ENCODE measurements at regions not wholly inside any gene's neighbourhood (a gene's known extent, or its start where the extent isn't known, plus 50 kb on each side); places are given as distances from the start of the nearest gene placed in this dataset.

DNA sequence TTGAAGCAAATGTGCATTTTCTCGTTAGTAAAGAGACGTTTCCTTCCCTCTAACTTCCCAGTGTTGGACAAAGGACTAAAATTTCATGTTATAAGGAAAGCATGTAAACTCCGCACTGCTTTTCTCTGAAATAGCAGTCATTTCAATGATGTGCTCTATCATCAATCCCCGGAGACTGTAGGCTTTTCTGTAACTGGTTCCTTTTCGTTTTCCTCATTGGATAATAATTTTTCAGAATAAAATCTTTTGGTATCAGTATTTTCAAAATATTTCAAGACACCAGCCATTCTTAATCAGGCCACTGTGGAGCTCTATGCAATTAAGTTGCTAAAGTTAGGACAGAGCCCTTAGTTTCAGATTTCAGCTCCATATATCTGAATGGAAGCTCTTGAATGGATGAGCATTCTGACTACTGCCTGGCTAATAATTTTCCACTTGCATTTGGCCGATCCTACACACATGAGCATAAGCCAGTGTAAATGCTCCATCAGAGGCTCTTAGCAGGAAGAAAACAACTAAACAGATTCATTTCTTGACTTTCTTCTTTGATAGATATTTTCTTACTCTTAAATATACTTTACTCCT lies 157.7 kb downstream of the CHIC2 start:
- Histone ChIP-seq H3K9ac (ENCODE audit: insufficient read depth, low read length) (no peak overlapping the region), H3K36me3 (ENCODE audit: control insufficient read depth, insufficient read depth, low read length) (no peaks in the 10 kb centered on the region), H3K79me2 (ENCODE audit: control insufficient read depth, insufficient read depth, low read length) (no peaks in the 10 kb centered on the region), H3K27me3 (ENCODE audit: control insufficient read depth, insufficient read depth, low read length) (no peaks in the 10 kb centered on the region), H3K4me3 (replicated peaks in 1 of 4; ENCODE audit: control extremely low read depth in 1 of 4, insufficient read depth in 1 of 4, low read depth in 3 of 4, low read length in 4 of 4) (peak overlapping the region; percentile 28 to 65 (median 42)), H4K20me1 (ENCODE audit: control insufficient read depth, extremely low read depth, insufficient read depth, low read length) (no peaks in the 10 kb centered on the region), H2AFZ (ENCODE audit: low read length) (no peak overlapping the region), H3K9me3 (ENCODE audit: control insufficient read depth, insufficient read depth, low read depth, low read length) (no peaks in the 10 kb centered on the region), H3K27ac (ENCODE audit: insufficient read depth, low read length) (peak overlapping the region; percentile 38), H3K4me1 (ENCODE audit: control insufficient read depth, extremely low read depth, insufficient read depth, low read length) (peaks cover 16% of the 10 kb centered on the region), H3K4me2 (ENCODE audit: extremely low read depth, insufficient read depth, low read length) (peak overlapping the region; percentile 99)
- TF ChIP-seq, protein P1, sequence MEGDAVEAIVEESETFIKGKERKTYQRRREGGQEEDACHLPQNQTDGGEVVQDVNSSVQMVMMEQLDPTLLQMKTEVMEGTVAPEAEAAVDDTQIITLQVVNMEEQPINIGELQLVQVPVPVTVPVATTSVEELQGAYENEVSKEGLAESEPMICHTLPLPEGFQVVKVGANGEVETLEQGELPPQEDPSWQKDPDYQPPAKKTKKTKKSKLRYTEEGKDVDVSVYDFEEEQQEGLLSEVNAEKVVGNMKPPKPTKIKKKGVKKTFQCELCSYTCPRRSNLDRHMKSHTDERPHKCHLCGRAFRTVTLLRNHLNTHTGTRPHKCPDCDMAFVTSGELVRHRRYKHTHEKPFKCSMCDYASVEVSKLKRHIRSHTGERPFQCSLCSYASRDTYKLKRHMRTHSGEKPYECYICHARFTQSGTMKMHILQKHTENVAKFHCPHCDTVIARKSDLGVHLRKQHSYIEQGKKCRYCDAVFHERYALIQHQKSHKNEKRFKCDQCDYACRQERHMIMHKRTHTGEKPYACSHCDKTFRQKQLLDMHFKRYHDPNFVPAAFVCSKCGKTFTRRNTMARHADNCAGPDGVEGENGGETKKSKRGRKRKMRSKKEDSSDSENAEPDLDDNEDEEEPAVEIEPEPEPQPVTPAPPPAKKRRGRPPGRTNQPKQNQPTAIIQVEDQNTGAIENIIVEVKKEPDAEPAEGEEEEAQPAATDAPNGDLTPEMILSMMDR (conservative IDR thresholded peaks at IDR 0.05 in 1 of 2, IDR thresholded peaks at IDR 0.05 in 1 of 2; ENCODE audit: low read depth in 1 of 2, low read length in 2 of 2), result no peak
- no peak for TF ChIP-seq EZH2 (IDR thresholded peaks at IDR 0.05; ENCODE audit: low read length, missing control alignments)
- peak in 1 of 2 donors; percentile 41 for DNase-seq (ENCODE audit: low read depth in 2 of 2)

DNA sequence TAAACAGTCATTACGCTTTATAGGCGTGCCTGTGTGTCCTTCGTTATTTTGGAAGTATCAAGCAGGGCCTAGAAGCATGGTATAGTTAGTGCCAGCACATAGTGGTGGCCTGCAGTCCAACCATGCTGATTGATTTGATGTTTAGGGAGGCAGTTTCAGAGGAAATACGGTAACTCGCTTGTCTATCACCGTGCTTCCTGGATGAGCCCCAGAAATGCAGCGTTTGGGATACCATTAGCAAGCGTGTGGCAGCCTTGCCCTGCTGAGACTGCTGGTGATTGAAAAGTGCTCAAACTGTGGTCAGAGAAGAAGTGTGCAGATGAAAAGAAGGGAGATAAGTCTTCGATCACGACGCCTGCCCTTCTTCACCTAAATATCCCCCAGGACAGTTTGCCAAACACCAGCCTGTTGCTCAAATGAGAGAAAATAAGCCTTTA lies 158.4 kb downstream of the CHIC2 start:
- Histone ChIP-seq H3K79me2 (ENCODE audit: control insufficient read depth, insufficient read depth, low read length) (no peaks in the 10 kb centered on the region), H3K27ac (ENCODE audit: insufficient read depth, low read length) (peak overlapping the region; percentile 38), H3K27me3 (ENCODE audit: control insufficient read depth, insufficient read depth, low read length) (no peaks in the 10 kb centered on the region), H3K4me2 (ENCODE audit: extremely low read depth, insufficient read depth, low read length) (peak overlapping the region; percentile 99), H2AFZ (ENCODE audit: low read length) (peak overlapping the region; percentile 35), H3K9ac (ENCODE audit: insufficient read depth, low read length) (no peak overlapping the region), H3K4me1 (ENCODE audit: control insufficient read depth, extremely low read depth, insufficient read depth, low read length) (peaks cover 16% of the 10 kb centered on the region), H3K36me3 (ENCODE audit: control insufficient read depth, insufficient read depth, low read length) (no peaks in the 10 kb centered on the region), H3K9me3 (ENCODE audit: control insufficient read depth, insufficient read depth, low read depth, low read length) (no peaks in the 10 kb centered on the region), H3K4me3 (replicated peaks in 1 of 4; ENCODE audit: control extremely low read depth in 1 of 4, insufficient read depth in 1 of 4, low read depth in 3 of 4, low read length in 4 of 4) (peak overlapping the region; percentile 28 to 65 (median 42)), H4K20me1 (ENCODE audit: control insufficient read depth, extremely low read depth, insufficient read depth, low read length) (no peaks in the 10 kb centered on the region)
- TF ChIP-seq, protein P1 (conservative IDR thresholded peaks at IDR 0.05 in 1 of 2, IDR thresholded peaks at IDR 0.05 in 1 of 2; ENCODE audit: low read depth in 1 of 2, low read length in 2 of 2), result no peak
- TF ChIP-seq EZH2 (IDR thresholded peaks at IDR 0.05; ENCODE audit: low read length, missing control alignments), result no peak
- peak; percentile 76 to 84 for DNase-seq (ENCODE audit: low read depth in 2 of 2)

DNA sequence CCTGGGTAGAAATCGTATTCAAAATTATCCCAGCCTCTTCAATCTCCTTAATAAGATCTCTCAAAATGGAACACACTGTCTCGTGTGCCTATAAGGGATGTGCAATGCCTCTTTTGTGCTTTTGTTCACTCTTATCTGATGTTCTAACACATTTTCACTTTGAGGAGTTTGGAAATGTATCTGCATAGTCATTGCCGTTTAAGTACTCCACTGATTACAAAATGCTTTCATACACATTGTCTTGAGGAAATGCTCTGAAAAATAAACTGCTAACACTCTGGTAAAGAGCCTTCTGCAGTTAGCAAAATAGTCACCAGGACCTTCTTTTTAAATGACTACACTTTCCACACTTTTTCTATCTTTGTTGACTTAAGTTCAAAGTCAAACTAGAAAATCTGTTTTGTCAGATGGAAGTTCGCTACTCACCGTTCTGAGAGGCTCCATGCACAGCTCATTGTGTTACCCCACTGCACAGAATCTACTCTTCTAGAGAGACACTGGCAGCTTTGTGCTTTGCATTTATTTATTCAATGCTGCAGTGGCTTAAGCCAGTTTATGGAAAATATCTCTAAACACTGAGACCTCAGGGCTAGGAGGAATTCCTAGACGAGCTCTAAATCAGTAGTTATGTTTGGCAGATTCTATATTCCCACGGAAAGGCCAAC lies 159.0 kb downstream of the CHIC2 start:
- no peak for TF ChIP-seq EZH2 (IDR thresholded peaks at IDR 0.05; ENCODE audit: low read length, missing control alignments)
- TF ChIP-seq, protein P1 (conservative IDR thresholded peaks at IDR 0.05 in 1 of 2, IDR thresholded peaks at IDR 0.05 in 1 of 2; ENCODE audit: low read depth in 1 of 2, low read length in 2 of 2), result no peak
- Histone ChIP-seq H3K4me1 (ENCODE audit: control insufficient read depth, extremely low read depth, insufficient read depth, low read length) (peaks cover 18% of the 10 kb centered on the region), H3K79me2 (ENCODE audit: control insufficient read depth, insufficient read depth, low read length) (no peaks in the 10 kb centered on the region), H3K4me3 (replicated peaks in 1 of 4; ENCODE audit: control extremely low read depth in 1 of 4, insufficient read depth in 1 of 4, low read depth in 3 of 4, low read length in 4 of 4) (peak overlapping the region in 2 of 4 experiments; percentile 54 to 65), H3K27me3 (ENCODE audit: control insufficient read depth, insufficient read depth, low read length) (no peaks in the 10 kb centered on the region), H3K9me3 (ENCODE audit: control insufficient read depth, insufficient read depth, low read depth, low read length) (no peaks in the 10 kb centered on the region), H2AFZ (ENCODE audit: low read length) (no peak overlapping the region), H3K27ac (ENCODE audit: insufficient read depth, low read length) (no peak overlapping the region), H3K36me3 (ENCODE audit: control insufficient read depth, insufficient read depth, low read length) (no peaks in the 10 kb centered on the region), H4K20me1 (ENCODE audit: control insufficient read depth, extremely low read depth, insufficient read depth, low read length) (no peaks in the 10 kb centered on the region), H3K4me2 (ENCODE audit: extremely low read depth, insufficient read depth, low read length) (peak overlapping the region; percentile 99), H3K9ac (ENCODE audit: insufficient read depth, low read length) (no peak overlapping the region)
- peak in 1 of 2 donors; percentile 41 for DNase-seq (ENCODE audit: low read depth in 2 of 2)
